ENCODE measurements at regions not wholly inside any gene's neighbourhood (a gene's known extent, or its start where the extent isn't known, plus 50 kb on each side); places are given as distances from the start of the nearest gene placed in this dataset.

DNA sequence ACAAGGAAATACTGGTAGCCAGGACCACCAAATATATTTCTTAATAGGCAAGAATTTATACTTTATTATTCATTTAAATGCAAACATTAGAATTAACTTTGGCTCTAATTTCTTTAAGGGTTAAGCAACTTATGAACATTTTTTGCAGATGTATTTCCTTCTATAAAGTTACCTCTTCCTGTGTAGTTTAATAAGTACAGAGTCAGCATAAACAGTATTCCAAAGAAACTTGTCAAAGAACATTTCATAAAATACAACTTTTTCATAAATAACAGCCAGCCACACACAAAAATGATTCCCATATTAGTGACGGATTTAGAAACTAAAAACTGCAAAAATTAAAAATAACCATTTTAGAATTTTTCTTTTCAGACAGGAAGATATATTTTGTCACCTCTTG lies 723.2 kb downstream of the KCNJ2 start:
- Histone ChIP-seq H3K27me3 (replicated peaks in 1 of 4; ENCODE audit: control insufficient read depth in 3 of 4, extremely low read depth in 1 of 4, insufficient read depth in 3 of 4, low read length in 3 of 4) (no peaks in the 10 kb centered on the region), H2BK5ac (ENCODE audit: low read depth, low read length) (no peak overlapping the region), H4K5ac (ENCODE audit: insufficient read length, low read depth, low read length) (no peak overlapping the region), H2BK12ac (ENCODE audit: low read depth, low read length) (no peak overlapping the region), H3K14ac (ENCODE audit: insufficient read length) (no peak overlapping the region), H3K9ac (replicated peaks in 1 of 4; ENCODE audit: extremely low read depth in 1 of 4, low read depth in 3 of 4, low read length in 3 of 4) (no peak overlapping the region), H2BK20ac (ENCODE audit: low read length) (no peak overlapping the region), H3K23ac (ENCODE audit: insufficient read length) (no peak overlapping the region), H2AFZ (ENCODE audit: low read length) (no peak overlapping the region), H3K56ac (replicated peaks; ENCODE audit: insufficient read length, low read depth, low read length) (no peak overlapping the region), H3K4ac (replicated peaks; ENCODE audit: insufficient read length, low read depth, low read length) (no peak overlapping the region), H2BK120ac (replicated peaks; ENCODE audit: low read depth, low read length) (no peak overlapping the region), H3K4me3 (ENCODE audit: extremely low read depth in 1 of 4, insufficient read depth in 2 of 4, low read depth in 3 of 4, low read length in 4 of 4) (no peak overlapping the region), H2BK15ac (ENCODE audit: low read length) (no peak overlapping the region), H3K27ac (ENCODE audit: low read depth, low read length) (no peak overlapping the region), H4K91ac (replicated peaks; ENCODE audit: insufficient read length, low read length) (no peak overlapping the region), H3K9me3 (ENCODE audit: insufficient read depth in 2 of 2, low read depth in 1 of 2, low read length in 1 of 2) (peaks cover 3 to 7% of the 10 kb centered on the region in 2 experiments; a peak in 1 of 4 replicates), H3K4me2 (ENCODE audit: insufficient read depth in 1 of 2, low read depth in 2 of 2, low read length in 2 of 2) (no peak overlapping the region), H3K79me1 (ENCODE audit: low read depth, low read length) (no peaks in the 10 kb centered on the region), H3K36me3 (ENCODE audit: control insufficient read depth in 2 of 4, insufficient read depth in 4 of 4, low read length in 3 of 4) (no peaks in the 10 kb centered on the region), H4K8ac (ENCODE audit: extremely low read depth, insufficient read depth, low read length) (no peak overlapping the region), H3K79me2 (ENCODE audit: control insufficient read depth in 1 of 2, insufficient read depth in 2 of 2, low read length in 2 of 2) (no peaks in the 10 kb centered on the region), H2AK5ac (ENCODE audit: low read depth, low read length) (no peak overlapping the region), H4K20me1 (replicated peaks in 1 of 2; ENCODE audit: control insufficient read depth in 1 of 2, insufficient read depth in 2 of 2, low read length in 2 of 2) (no peaks in the 10 kb centered on the region), H3K4me1 (replicated peaks in 1 of 4; ENCODE audit: control insufficient read depth in 3 of 4, insufficient read depth in 4 of 4, low read length in 3 of 4) (peaks cover 0 to 1% (median 0%) of the 10 kb centered on the region in 4 experiments; a peak in 4 of 7 replicates), H3K18ac (ENCODE audit: extremely low read depth, low read length) (no peak overlapping the region), H3K23me2 (ENCODE audit: low read depth, low read length) (no peaks in the 10 kb centered on the region)
- TF ChIP-seq RBBP5 (IDR thresholded peaks at IDR 0.05; ENCODE audit: borderline replicate concordance, low read depth, low read length), result no peak
- TF ChIP-seq TEAD4 (IDR thresholded peaks at IDR 0.05; ENCODE audit: low read depth, low read length), result no peak
- TF ChIP-seq SP2 (IDR thresholded peaks at IDR 0.05; ENCODE audit: low read length), result no peak
- no peak for TF ChIP-seq RNF2 (IDR thresholded peaks at IDR 0.05; ENCODE audit: borderline replicate concordance, low read depth, low read length, missing control alignments, poor library complexity, severe bottlenecking)
- no peak for TF ChIP-seq KDM1A (IDR thresholded peaks at IDR 0.05; ENCODE audit: borderline replicate concordance, low read length)
- no peak for TF ChIP-seq RAD21 (IDR thresholded peaks at IDR 0.05 in 1 of 2, conservative IDR thresholded peaks at IDR 0.05 in 1 of 2; ENCODE audit: low read depth in 2 of 2, low read length in 2 of 2)
- no peak for FAIRE-seq
- ChIA-PET CTCF (ENCODE audit: partially characterized antibody) (no interaction called here), POLR2A (ENCODE audit: partially characterized antibody) (no interaction called here)
- 91% methylated on average over 1 of the region's 1 CpG; no CpG with 5 or more reads in 1 of the 2 experiments for WGBS, 2 experiments (ENCODE audit: extremely low coverage in 1 of 2, insufficient coverage in 1 of 2, insufficient read length in 1 of 2, insufficient replicate concordance in 2 of 2, low coverage in 1 of 2, low lambda C conversion rate in 2 of 2, missing lambda C conversion rate in 1 of 2)
- DNase-seq (ENCODE audit: low read depth in 1 of 2, low spot score in 2 of 2), result no peak
